ENCODE measurements at regions not wholly inside any gene's neighbourhood (a gene's known extent, or its start where the extent isn't known, plus 50 kb on each side); places are given as distances from the start of the nearest gene placed in this dataset.

GRCh38 chr14:46444666-46445065 lies 206.9 kb downstream of the RPL10L start (continued):
- TF ChIP-seq ETV6 (IDR thresholded peaks at IDR 0.05; ENCODE audit: borderline replicate concordance in 1 of 2, low read depth in 2 of 2, low read length in 1 of 2) = no peak
- TF ChIP-seq ETV6 (CRISPR knock-in tag; IDR thresholded peaks at IDR 0.05; ENCODE audit: borderline replicate concordance) = no peak
- TF ChIP-seq EGR1 (conservative IDR thresholded peaks at IDR 0.05) = no peak
- no peak for TF ChIP-seq MYNN (IDR thresholded peaks at IDR 0.05)
- TF ChIP-seq MYNN (CRISPR knock-in tag; IDR thresholded peaks at IDR 0.05) = no peak
- no peak for TF ChIP-seq SLC30A9 (CRISPR knock-in tag; IDR thresholded peaks at IDR 0.05)
- TF ChIP-seq, protein P1, sequence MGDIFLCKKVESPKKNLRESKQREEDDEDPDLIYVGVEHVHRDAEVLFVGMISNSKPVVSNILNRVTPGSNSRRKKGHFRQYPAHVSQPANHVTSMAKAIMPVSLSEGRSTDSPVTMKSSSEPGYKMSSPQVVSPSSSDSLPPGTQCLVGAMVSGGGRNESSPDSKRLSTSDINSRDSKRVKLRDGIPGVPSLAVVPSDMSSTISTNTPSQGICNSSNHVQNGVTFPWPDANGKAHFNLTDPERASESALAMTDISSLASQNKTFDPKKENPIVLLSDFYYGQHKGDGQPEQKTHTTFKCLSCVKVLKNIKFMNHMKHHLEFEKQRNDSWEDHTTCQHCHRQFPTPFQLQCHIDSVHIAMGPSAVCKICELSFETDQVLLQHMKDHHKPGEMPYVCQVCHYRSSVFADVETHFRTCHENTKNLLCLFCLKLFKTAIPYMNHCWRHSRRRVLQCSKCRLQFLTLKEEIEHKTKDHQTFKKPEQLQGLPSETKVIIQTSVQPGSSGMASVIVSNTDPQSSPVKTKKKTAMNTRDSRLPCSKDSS (IDR thresholded peaks at IDR 0.05; ENCODE audit: low read depth, partially characterized antibody) = no peak

GRCh38 chr14:46433381-46433780 lies 218.2 kb downstream of the RPL10L start:
- no peaks in the 10 kb centered on the region for H4K20me1 ChIP-seq (replicated peaks; ENCODE audit: control insufficient read depth, insufficient read depth, low read length)
- CTCF ChIA-PET (ENCODE audit: low intra/inter-chr PET ratio) = no interaction called here
- 6% methylated on average over 3 of the region's 3 CpGs for WGBS (ENCODE audit: insufficient coverage, low coverage, missing lambda C conversion rate)
- H3K27me3 ChIP-seq (ENCODE audit: control insufficient read depth in 2 of 2, insufficient read depth in 2 of 2, low read length in 2 of 2) = no peaks in the 10 kb centered on the region
- H3K36me3 ChIP-seq (ENCODE audit: control insufficient read depth, insufficient read depth, low read length) = no peaks in the 10 kb centered on the region
- no peak for DNase-seq (ENCODE audit: extremely low read depth in 1 of 4, low spot score in 3 of 4)
- H3K4me1 ChIP-seq (replicated peaks in 1 of 2; ENCODE audit: control insufficient read depth in 2 of 2, insufficient read depth in 2 of 2, low read length in 2 of 2) = no peaks in the 10 kb centered on the region
- H3K4me3 ChIP-seq = no peak overlapping the region
- no peak overlapping the region for H3K4me2 ChIP-seq (ENCODE audit: insufficient read depth, low read length)
- H3K27ac ChIP-seq (ENCODE audit: extremely low read depth, low read depth, low read length) = no peak overlapping the region
- in situ Hi-C loops (cut with MboI) (no loop called here), intact Hi-C loops (cut with micrococcal nuclease) (no loop called here)
- no peaks in the 10 kb centered on the region for H3K9me1 ChIP-seq (ENCODE audit: control insufficient read depth, insufficient read depth, low read length)
- ATAC-seq = no peak
- no peak overlapping the region for H3K9ac ChIP-seq (ENCODE audit: insufficient read depth in 1 of 2, low read depth in 2 of 2, low read length in 2 of 2)
- FAIRE-seq = no peak
- H3K9me3 ChIP-seq (replicated peaks; ENCODE audit: control insufficient read depth, insufficient read depth, low read depth, low read length) = no peaks in the 10 kb centered on the region
- no peaks in the 10 kb centered on the region for H3K79me2 ChIP-seq (ENCODE audit: control insufficient read depth, insufficient read depth, low read length)
- BruUV-seq (replicated peaks) = no TSS peak
- H2AFZ ChIP-seq (ENCODE audit: low read depth, low read length) = no peak overlapping the region
- POLR2A ChIA-PET = no interaction called here
- TF ChIP-seq SAFB2 (IDR thresholded peaks at IDR 0.05; ENCODE audit: borderline replicate concordance, low read depth, low read length, severe bottlenecking) (no peak), RB1 (IDR thresholded peaks at IDR 0.05; ENCODE audit: low read depth) (no peak), RERE (CRISPR knock-in tag; IDR thresholded peaks at IDR 0.05; ENCODE audit: borderline replicate concordance) (no peak), EP300 (IDR thresholded peaks at IDR 0.05; ENCODE audit: low read length) (no peak), KAT7 (CRISPR knock-in tag; IDR thresholded peaks at IDR 0.05; ENCODE audit: borderline replicate concordance) (no peak), HNRNPH1 (optimal IDR thresholded peaks at IDR 0.05; ENCODE audit: low read depth, low read length) (no peak), MBD2 (IDR thresholded peaks at IDR 0.05; ENCODE audit: borderline replicate concordance, low read depth) (no peak), BHLHE40 (IDR thresholded peaks at IDR 0.05; ENCODE audit: low read length) (no peak), ZNF384 (IDR thresholded peaks at IDR 0.05; ENCODE audit: low read depth, low read length) (no peak)

Data from K562 (cell line).